Prostate gland (tissue), 2 donors: ENCODE measurements at regions not wholly inside any gene's neighbourhood (a gene's known extent, or its start where the extent isn't known, plus 50 kb on each side); places are given as distances from the start of the nearest gene placed in this dataset.

Experiments used
- POLR2A ChIP-seq: fragments of 450-650 bp; IDR thresholded peaks from one replicate; pipeline ENCODE4 v1.6.1; 2016; ENCODE audit warnings: antibody characterized with exemption, mild to moderate bottlenecking
- TF ChIP-seq, protein P1 (sequence below), 4 experiments: fragments of 200-600 bp in 2 of 4; fragments of 450-650 bp in 2 of 4; sonication (generic) in 2 of 4; IDR thresholded peaks; 1 replicate in 3 of 4; 2 replicates in 1 of 4; pipeline ENCODE4 v1.5.1; 2016 to 2019; ENCODE audit warnings: antibody characterized with exemption in 4 of 4, mild to moderate bottlenecking in 2 of 4, moderate library complexity in 2 of 4

DNA sequence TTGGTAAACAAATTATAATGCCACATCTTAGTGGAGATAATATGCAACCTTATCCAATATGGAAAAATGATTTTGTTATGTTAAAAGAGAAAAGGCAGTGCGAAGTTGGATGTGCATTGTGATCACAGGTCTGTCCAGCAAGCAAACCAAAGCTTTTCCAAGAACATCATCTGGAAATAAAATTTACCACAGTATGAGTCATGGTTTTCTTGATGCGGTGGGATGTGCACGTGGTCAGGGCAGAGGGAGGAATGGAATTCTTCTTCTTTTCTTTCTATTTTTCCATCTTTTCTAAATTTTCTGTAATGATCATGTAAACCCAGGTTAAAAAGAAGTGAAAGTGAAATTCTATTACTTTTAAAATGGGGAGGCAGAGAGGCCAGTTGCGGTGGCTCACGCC, 169.8 kb downstream of the C11orf91 start:
- TF ChIP-seq, protein P1, sequence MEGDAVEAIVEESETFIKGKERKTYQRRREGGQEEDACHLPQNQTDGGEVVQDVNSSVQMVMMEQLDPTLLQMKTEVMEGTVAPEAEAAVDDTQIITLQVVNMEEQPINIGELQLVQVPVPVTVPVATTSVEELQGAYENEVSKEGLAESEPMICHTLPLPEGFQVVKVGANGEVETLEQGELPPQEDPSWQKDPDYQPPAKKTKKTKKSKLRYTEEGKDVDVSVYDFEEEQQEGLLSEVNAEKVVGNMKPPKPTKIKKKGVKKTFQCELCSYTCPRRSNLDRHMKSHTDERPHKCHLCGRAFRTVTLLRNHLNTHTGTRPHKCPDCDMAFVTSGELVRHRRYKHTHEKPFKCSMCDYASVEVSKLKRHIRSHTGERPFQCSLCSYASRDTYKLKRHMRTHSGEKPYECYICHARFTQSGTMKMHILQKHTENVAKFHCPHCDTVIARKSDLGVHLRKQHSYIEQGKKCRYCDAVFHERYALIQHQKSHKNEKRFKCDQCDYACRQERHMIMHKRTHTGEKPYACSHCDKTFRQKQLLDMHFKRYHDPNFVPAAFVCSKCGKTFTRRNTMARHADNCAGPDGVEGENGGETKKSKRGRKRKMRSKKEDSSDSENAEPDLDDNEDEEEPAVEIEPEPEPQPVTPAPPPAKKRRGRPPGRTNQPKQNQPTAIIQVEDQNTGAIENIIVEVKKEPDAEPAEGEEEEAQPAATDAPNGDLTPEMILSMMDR (IDR thresholded peaks at IDR 0.05): no peak
- no peak for TF ChIP-seq POLR2A
